ENCODE measurements at regions not wholly inside any gene's neighbourhood (a gene's known extent, or its start where the extent isn't known, plus 50 kb on each side); places are given as distances from the start of the nearest gene placed in this dataset.

DNA sequence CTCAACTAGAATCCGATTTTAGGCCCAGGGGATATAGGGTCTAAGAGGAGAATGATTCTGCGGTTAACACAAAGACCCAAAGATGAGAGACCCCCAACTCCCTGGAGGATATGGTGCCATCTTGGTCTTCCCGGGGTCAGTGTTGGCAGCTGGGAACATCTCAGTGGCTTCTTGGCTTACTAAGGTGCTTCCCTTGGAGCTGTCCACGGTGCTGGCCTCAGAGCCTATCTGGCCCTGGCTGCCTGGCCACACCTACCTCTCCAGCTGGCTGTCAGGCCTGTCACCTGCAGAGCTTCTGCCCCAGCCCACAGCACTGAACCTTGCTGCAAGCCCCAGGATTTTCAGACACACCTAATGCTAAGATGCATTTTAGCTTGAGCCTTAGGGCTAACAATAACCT is 70.7 kb upstream of the THY1 start:
- TF ChIP-seq, protein P1, sequence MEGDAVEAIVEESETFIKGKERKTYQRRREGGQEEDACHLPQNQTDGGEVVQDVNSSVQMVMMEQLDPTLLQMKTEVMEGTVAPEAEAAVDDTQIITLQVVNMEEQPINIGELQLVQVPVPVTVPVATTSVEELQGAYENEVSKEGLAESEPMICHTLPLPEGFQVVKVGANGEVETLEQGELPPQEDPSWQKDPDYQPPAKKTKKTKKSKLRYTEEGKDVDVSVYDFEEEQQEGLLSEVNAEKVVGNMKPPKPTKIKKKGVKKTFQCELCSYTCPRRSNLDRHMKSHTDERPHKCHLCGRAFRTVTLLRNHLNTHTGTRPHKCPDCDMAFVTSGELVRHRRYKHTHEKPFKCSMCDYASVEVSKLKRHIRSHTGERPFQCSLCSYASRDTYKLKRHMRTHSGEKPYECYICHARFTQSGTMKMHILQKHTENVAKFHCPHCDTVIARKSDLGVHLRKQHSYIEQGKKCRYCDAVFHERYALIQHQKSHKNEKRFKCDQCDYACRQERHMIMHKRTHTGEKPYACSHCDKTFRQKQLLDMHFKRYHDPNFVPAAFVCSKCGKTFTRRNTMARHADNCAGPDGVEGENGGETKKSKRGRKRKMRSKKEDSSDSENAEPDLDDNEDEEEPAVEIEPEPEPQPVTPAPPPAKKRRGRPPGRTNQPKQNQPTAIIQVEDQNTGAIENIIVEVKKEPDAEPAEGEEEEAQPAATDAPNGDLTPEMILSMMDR (conservative IDR thresholded peaks at IDR 0.05 in 1 of 2, IDR thresholded peaks at IDR 0.05 in 1 of 2; ENCODE audit: extremely low read depth in 1 of 2, insufficient read depth in 1 of 2, low read depth in 1 of 2, low read length in 2 of 2): no peak
- no peak for TF ChIP-seq EZH2 (IDR thresholded peaks at IDR 0.05; ENCODE audit: borderline replicate concordance, low read length)

Measured in mammary epithelial cell (primary cell).